DMS 273 (cell line): ENCODE measurements at regions not wholly inside any gene's neighbourhood (a gene's known extent, or its start where the extent isn't known, plus 50 kb on each side); places are given as distances from the start of the nearest gene placed in this dataset.
"Not testable (repeated sequence)": the region's sequence is repeated elsewhere in the genome, so short reads cannot be mapped to it uniquely, and the experiment has no call there.

Experiments used
- DNase-seq: peaks from one replicate; lab custom pipeline; 2025; ENCODE audit not compliant: unreplicated experiment; lab: John Stamatoyannopoulos, UW

DNA sequence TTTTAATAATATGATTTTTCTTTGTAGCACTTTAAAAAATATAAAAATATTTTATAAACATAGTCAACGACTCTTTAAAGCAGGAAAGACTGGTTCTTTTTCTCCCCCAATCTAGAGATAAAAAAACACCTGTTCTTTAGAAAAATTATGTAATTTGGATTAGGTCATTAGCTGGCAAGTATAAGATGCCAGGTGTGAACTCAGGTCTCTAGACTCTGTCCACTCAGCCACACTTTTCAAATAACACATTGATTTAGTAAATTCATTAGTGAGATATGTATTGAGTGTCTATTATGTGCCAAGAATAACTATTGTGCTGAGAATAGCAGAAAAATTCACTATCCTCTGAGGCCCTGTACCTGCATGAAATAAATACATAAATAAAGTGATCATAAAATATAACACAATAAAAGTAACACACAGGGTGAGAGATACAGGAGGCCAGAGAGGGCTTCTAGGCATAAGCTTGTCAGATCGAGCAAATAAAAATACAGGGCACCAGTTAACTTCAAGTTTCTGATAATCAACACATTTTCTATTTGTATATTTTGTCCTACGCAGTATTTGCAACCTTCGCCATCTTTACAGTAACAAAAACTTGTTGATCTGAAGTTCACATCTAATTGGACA, 867.1 kb upstream of the GBE1 start:
- DNase-seq, result no peak

DNA sequence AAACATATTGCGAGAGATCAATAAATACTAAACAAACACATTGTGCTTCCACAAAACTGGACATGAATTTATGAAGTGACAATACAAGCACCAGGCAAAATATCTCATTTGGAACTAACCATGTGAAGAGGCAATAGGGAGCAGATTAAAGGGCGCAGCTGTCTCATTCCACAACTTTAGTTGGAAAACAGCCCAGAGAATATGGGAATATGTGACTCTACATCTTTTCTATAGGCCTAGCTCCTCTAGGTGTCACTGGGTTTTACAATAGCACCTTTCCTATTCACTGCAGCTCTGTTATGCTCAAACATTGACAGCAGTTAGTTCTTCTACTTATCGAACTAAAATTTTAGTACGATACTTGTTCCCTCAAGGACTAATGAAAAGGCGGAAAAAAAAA, 866.3 kb upstream of the GBE1 start:
- DNase-seq, result no peak

- DNase-seq, result not testable (repeated sequence)
Measured at GRCh38 chr3:82620744-82621143, 859.3 kb upstream of the GBE1 start.

- no peak for DNase-seq
Measured at GRCh38 chr3:82618594-82618993, 857.1 kb upstream of the GBE1 start.

- DNase-seq, result no peak
Measured at GRCh38 chr3:82610236-82610635, 848.8 kb upstream of the GBE1 start.

GRCh38 chr3:82607391-82607790, 845.9 kb upstream of the GBE1 start:
- no peak for DNase-seq

- peak; percentile 21 for DNase-seq
Measured at GRCh38 chr3:82596805-82597204, 835.4 kb upstream of the GBE1 start.

DNA sequence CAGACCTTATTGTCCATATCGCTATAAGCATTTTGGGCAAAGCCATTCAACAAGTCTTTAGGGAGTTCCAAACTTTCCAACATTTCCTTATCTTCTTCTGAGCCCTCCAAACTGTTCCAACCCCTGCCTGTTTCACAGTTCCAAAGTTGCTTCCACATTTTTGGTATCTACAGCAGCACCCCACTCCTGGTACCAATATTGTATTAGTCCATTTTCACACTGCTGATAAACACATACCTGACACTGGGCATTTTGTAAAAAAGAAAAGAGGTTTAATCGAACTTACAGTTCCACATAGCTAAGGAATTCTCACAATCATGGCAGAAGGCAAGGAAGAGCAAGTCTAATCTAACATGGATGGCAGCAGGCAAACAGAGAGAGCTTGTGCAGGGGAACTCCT, 834.1 kb upstream of the GBE1 start:
- no peak for DNase-seq

DNA sequence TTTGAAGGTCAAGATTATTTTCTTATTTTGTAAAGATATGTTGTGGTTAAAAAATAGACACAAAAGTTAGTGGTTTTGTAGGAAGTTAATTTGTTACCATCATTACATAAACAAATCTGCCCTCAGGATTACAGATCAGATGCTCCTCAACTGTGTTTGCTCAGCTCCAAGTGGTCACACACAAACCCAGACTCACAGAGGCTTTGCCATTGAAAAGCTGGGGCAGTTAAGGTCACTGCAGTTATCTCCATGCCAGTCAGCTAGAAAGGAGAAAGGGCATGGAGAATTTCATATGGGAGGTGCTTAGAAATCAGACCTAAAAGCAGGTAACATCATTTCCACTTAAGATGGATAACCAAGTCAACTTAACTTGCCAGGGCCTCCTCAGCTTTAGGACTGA, 825.7 kb upstream of the GBE1 start:
- DNase-seq, result no peak

DNA sequence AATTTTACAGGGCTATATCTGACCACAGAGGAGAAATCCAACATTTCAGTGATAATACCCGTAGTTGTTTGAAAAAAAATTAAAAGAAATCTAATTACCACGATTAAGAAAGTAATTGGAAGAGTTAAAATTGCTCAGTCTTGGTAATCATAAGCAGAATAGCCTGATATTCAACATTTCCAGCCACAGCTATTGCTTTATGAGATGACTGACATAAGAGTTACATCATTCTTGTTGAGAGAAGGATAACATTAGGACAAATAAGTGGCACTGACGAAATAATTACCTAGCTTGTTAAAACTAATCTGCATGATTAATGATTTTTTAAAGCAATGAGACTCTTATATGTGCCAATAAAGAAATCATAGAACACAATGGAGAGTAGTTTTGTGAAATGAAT, 825.0 kb upstream of the GBE1 start:
- DNase-seq, result no peak

DNA sequence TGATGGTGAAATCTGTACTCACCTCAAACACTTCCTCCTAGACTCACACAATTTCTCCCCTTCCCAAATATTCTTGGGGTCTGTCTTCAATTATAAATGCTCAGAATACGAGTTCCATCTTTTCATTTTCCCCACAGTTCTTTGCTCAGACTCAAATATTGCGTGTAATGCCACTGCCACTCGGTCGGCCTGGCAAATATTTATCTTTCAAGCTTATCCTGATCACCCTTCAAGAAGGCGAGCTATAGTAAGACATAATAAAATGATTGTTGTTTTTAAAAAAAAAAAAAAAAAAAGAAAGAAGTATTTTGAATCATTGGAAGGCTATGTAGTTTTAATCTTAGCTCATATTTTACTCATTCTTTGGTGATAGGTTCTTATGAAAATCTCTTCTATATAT, 824.6 kb upstream of the GBE1 start:
- not testable (repeated sequence) for DNase-seq

DNA sequence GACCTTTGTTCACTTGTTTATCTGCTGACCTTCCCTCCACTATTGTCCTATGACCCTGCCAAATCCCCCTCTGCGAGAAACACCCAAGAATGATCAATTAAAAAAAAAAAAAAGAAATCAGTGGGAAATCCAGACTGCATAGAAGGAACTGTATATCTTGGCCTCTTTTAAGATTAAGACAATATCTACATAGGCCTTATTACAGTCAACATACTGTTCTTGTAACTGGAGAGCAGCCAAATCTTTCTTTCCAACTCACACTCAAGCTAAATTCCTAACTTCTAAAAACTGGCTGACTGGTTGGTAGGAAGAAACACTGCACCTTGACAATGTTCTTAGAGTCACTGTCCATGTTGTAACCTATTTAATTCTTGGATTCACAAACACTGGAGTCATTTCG, 824.1 kb upstream of the GBE1 start:
- DNase-seq, result not testable (repeated sequence)

GRCh38 chr3:82584861-82585260, 823.4 kb upstream of the GBE1 start:
- not testable (repeated sequence) for DNase-seq

DNA sequence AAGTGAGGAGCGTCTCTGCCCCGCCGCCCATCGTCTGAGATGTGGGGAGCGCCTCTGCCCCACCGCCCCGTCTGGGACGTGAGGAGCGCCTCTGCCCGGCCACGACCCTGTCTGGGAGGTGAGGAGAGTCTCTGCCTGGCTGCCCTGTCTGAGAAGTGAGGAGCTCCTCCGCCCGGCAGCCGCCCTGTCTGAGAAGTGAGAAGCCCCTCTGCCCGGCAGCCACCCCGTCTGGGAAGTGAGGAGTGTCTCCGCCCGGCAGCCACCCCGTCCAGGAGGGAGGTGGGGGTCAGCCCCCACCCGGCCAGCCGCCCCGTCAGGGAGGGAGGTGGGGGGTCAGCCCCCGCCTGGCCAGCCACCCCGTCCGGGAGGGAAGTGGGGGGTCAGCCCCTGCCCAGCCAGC, 823.0 kb upstream of the GBE1 start:
- not testable (repeated sequence) for DNase-seq

DNA sequence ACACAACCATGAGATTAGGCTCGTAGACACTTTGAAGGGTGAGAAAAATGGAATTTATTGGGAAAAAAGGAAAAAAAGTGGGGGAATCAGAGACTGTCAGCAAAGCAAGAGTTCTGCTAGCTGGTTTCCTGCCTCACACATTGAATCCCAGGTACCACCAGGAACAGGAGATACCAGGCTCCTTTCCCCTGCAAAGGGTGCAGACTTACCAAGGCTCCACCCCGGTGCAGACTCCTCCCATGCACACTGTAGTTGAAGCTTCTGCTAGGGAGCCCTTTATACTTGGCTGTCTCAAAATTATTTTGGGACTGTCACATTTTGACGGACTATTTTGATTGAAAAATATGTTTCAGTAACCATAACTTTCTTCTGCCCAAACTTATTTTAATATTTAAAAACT, 819.9 kb upstream of the GBE1 start:
- no peak for DNase-seq

GRCh38 chr3:82572721-82573120, 811.3 kb upstream of the GBE1 start:
- no peak for DNase-seq

DNA sequence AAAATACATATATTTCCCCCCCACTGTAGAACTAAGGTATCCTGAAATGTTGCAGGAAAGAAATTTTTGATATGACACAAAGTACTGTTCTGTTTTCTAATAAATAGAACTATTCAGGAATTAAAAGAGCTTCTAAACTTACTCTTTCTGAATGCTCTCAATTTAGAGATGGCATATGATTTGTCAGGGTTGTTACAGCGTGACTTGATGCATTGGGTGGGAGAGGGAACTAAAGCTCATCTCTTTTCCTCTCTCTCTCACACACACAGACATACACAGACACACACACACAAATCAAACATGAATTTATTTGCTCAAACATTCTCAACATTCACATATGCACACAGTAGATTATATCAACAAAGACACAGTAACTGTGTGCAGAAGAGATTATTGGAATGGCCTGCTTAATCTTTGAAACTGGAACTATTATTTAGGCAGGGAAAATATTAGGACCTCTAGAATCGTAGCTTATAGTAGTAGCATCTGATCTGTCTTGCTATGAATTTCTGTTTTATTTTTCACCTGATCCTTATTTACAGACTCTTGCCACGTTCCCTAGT, 807.4 kb upstream of the GBE1 start:
- no peak for DNase-seq

- no peak for DNase-seq
Measured at GRCh38 chr3:82567029-82567600, 805.7 kb upstream of the GBE1 start.

DNA sequence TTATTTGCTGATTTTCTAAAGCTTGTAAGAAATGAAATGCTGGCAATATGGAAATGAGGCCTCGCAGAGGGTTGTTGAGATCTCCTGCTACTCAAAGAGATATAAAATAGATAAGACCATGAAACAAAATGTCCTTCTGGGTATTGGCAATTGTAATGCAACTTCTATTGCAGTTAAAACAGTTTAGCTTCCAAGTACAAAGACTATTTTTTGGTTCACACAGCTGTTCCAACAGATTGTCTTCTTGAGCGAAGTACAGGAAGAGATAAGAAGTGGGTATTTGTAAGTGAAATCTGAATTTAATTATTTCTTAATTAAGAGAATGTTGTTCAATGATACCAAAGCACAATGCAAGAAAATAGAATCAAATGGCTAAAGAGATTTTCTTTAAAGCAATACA, 801.5 kb upstream of the GBE1 start:
- peak; percentile 28 for DNase-seq

DNA sequence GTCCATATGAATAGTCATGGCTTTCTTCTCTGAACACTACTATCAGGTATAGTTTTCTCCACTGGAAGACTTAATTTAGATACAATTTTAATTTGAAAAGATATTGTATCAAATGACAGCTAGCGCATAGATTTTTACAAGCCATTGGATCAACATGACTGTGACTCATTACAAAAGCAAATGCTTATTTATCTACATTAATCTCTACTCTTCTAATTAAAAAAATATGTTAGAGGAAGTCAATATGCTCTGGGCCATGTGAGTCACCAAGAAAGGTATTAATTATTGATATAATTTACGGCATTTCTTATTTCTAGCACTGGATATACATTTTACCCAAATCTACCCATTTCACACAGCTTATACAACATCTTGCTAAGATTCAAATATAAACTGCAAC, 800.3 kb upstream of the GBE1 start:
- DNase-seq, result peak; percentile 1

GRCh38 chr3:82558081-82558480, 796.6 kb upstream of the GBE1 start:
- DNase-seq, result no peak

DNA sequence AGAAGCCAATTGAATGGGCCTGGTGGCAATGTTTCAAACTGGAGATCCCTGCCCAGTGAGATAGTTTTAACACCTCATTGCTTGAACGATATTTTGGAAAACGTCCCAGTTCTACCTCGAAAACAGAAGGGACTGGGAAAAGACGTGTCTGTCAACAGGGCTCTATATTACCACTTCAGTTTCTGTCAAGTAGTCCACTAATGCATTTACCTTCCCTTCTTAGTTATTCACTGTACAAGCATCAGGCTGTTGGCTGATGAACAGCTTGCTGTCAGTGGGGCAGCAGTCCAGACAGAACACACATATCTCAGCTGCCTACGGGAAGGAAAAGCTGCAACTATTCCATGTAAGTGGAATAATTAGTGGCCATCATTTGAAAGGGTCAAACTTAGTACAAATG, 794.7 kb upstream of the GBE1 start:
- peak; percentile 79 for DNase-seq

- DNase-seq, result not testable (repeated sequence)
Measured at GRCh38 chr3:82542556-82542955, 781.1 kb upstream of the GBE1 start.
